ENCODE measurements at regions not wholly inside any gene's neighbourhood (a gene's known extent, or its start where the extent isn't known, plus 50 kb on each side); places are given as distances from the start of the nearest gene placed in this dataset.

DNA sequence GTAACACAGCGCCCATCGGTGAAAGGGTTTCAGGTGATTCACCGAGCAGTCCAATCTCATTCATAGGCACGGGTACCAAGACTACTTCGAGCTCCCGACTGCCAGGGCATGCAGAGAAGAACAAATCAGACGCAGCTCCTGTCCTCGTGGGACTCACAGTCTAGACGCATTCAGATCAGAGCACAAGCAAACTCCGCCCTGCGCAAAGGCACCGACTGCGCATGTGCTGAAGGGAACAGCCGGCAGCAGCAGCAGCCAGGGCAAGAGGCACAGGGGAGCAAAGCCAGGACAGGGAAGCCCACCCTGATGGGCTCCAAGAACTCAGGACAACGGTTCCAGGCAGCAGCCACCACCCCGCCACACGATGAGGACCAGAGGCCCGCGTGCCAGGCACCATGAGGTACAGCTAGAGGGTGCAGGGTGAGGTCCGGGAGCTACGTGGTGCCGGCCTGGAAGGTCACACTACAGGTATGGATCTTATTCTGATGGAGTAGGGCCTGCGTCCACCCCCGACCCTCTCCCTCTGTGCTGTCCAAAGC is 315.7 kb downstream of the FOXL1 start:
- no peak for DNase-seq

GRCh38 chr16:86894925-86895324 is 316.6 kb downstream of the FOXL1 start:
- no peak for DNase-seq

GRCh38 chr16:86895606-86896005 is 317.3 kb downstream of the FOXL1 start:
- no peak for DNase-seq

GRCh38 chr16:86896976-86897375 is 318.6 kb downstream of the FOXL1 start:
- DNase-seq = no peak

- DNase-seq = no peak
Measured at GRCh38 chr16:86897486-86897885, 319.1 kb downstream of the FOXL1 start.

GRCh38 chr16:86898386-86898785 is 320.0 kb downstream of the FOXL1 start:
- DNase-seq = no peak

DNA sequence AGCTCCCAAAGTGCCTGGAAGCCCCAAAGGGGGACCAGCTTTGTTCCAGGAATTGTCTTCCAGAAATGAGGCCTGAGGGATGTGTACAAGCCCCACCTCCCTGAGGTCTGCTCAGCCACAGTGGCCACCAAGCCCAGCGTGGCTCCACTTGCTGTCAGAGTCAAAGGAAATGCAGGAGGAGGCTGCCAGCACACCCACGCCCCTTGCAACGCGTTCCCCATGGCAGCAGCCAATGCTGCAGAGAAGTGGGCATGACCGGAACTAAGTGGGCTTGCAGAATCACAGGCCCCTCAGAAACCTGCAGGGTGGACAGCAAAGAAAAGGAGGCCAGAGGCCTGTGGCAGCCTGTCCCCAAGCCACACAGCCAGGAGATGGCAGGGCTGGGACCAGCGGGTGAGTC is 320.8 kb downstream of the FOXL1 start:
- no peak for DNase-seq

DNA sequence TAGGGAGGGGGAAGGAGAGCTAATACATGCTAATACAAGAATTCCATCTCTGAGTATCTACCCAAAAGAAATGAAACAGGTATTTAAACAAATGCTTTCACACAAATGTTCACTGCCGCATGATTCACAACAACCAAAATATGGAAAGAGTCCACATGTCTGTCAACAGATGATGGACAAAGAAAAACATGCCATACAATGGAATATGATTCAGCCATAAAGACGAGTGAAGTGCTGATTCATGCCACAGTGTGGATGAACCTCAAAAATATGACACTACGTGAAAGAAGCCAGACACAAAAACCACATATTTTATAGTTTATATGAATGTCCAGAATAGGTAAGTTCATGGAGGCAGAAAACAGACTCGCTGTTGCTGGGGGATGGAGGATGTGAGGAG is 321.4 kb downstream of the FOXL1 start:
- no peak for DNase-seq

- DNase-seq = no peak
Measured at GRCh38 chr16:86901483-86901882, 323.1 kb downstream of the FOXL1 start.

- no peak for DNase-seq
Measured at GRCh38 chr16:86902656-86903001, 324.3 kb downstream of the FOXL1 start.

- no peak for DNase-seq
Measured at GRCh38 chr16:86903068-86903467, 324.7 kb downstream of the FOXL1 start.

- no peak for DNase-seq
Measured at GRCh38 chr16:86905302-86905701, 327.0 kb downstream of the FOXL1 start.

DNA sequence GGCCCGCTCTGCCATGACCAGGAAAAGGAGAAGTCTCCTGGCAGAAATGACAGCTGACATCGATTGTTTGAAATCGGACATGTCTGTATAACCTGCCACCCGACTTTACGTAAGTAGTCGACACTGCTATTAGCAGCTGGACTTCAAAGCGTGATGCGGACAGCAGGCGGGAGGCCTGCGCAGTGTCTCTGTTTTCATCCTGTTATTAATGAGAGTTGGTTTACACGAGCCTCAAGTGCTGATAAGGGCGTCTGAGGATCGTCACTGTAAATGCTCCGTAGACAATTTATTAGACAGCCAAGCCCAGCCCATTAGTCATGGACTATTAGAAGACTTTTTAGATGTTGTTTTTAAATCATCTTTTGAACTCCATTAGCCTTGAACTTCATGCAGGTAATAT is 328.3 kb downstream of the FOXL1 start:
- DNase-seq = no peak

GRCh38 chr16:86909359-86910160 is 331.2 kb downstream of the FOXL1 start:
- no peak for DNase-seq

- DNase-seq = no peak
Measured at GRCh38 chr16:86910161-86910769, 331.9 kb downstream of the FOXL1 start.

DNA sequence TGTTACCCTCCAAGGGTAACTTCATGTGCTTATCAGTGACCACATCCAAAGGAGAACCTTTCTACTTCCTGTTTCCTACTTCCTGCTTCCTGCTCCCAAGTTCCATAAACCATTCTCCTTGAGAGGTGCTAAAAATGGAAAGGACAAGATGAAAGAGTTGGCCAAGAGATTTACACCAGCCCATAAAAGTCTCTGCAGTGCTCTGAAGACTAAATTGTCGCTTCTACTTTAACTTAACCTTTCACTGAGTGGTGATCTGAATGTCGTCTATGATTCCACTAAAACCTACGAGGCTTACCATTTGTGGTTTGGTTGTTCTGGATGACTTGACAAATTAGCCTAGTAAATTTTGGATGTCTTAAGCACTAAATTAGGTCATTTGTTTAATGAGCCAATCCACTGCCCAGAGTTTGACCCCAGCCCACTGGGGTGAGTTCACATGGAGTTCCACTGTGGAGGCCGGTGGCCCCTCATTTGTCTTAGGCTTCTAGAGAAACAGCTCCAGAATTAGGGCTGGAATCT is 333.1 kb downstream of the FOXL1 start:
- DNase-seq = no peak

DNA sequence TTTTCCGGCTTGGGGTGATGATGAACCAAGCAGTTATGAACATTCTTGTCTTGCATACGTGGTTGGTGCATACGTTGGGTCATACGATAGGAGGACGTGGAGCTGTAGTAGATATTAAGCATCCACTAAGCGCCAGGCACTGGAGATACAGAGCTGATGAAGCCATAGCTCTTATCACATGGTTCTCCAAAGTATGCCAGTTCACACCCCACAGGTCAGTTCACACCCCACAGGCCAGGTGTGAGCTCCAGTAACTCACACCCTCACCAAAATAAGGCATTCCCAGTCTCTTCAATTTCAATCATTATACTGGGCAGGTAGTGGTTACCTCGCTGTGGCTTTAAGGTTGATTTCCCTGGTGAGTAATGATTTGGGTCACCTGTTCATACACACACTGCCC is 335.5 kb downstream of the FOXL1 start:
- DNase-seq = no peak

DNA sequence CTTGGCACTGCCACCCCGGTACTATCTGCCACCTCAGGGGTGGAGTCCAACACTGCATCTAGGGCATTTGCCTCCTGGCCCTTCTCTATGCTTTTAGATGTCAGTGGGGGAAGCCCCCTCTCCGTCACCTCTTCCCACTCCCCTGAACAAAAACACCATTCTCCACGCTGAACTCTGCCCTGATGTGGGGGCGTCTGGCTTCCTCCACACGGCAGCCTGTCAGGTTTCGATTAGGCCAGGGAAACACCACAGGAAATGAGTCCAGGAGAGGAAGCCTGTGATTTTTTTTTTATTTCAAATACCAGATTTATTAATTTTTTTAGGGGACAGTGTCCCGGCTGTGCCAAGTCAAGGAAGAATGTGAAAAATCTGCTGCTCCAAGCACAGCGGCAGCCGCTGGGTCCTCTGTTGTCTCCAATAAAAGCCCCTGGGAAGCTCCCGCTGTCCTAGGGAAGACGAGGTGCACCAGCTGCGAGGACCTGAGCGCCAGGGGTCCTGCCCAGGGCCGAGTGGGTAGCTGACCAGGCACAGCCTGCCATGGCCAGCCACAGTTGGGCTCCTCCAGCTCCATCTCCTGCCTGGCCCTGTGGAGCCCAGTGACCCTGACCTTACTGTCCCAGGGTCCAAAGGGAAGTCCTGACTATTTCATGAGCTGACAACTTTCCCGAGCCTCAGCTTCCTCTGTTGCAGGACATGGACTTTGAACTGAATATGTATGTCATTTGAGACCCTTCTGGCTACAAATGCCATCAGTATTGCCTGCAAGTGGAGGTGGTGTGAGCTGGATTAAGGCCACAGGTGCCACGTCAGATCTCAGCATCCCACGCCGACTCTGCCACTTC is 336.7 kb downstream of the FOXL1 start:
- no peak for DNase-seq

DNA sequence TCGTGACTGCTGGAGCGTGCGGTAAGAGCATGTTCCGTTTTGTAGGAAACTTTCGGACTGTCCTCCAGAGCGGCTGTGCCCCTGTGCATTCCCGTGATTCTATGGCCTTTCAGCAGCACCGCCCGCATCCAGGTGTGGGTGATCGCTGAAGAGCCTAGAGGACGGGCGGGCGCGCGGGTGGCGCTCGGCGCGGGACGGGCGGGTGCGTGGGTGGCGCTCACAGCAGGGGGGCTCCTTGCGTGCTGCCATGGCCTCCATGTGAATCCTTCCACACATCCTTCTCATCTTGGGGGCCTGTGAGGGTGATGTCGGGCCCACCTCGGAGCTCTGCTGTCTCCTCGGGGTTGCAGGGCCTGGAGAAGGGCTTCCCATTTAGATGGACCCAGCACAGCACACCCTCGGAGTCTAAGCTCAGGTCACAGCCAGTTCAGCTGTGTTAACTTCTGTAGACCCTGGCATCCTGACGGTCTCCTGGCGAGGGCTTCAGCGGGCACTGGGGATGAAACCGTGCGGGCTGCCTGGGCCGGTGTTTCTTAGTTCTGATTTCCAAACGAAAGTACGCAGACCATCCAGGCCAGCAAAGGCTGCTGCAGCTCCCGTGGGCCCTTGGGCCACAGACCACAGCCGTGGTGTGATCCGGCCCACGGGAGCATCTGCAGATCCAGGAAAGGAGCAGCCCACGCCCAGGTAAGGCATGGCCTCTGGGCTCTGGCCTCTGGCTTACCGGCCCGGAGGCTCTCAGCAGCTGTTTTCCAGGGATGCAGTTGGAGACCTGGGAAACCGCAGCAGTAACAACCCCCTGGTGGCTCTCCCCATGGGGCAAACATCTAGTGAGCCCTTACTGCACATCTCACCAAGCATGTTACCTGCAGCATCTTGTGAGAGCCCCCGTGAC is 339.4 kb downstream of the FOXL1 start:
- no peak for DNase-seq

DNA sequence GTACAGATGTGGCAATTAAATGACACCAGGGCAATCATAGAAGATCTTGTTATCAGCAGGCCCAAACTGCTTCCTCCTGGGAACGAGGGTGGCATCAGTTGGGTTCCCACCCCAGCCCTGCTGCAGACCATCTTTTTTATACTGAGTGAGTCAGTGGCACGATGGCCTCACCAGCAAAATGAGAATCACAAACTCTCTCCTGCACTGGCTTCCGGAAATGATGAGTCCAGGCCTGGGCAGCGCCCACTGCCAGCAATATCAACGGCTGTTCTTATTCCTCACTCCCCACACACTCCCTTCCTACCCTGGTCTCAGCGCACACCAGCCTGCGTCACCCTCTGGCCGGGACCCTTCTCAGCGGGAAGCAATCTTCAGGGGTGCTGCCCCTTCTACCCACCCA is 340.3 kb downstream of the FOXL1 start:
- no peak for DNase-seq

- DNase-seq = no peak
Measured at GRCh38 chr16:86919078-86919477, 340.7 kb downstream of the FOXL1 start.

GRCh38 chr16:86919578-86920305 is 341.4 kb downstream of the FOXL1 start:
- DNase-seq = no peak
